Fibroblast of lung (primary cell): ENCODE measurements at regions not wholly inside any gene's neighbourhood (a gene's known extent, or its start where the extent isn't known, plus 50 kb on each side); places are given as distances from the start of the nearest gene placed in this dataset.

Source experiments
- EZH2 ChIP-seq: IDR thresholded peaks from 2 replicates; pipeline ENCODE4 v1.5.1; 2012; ENCODE audit warnings: low read length, control low read depth, mild to moderate bottlenecking; ENCODE audit errors: missing control alignments
- TF ChIP-seq, protein P1 (sequence below), 2 donors: IDR thresholded peaks in 1 of 2; conservative IDR thresholded peaks in 1 of 2; 1 replicate in 1 of 2; 2 replicates in 1 of 2; pipeline ENCODE4 v1.5.1; 2011 to 2012; ENCODE audit warnings: low read length in 2 of 2, control low read depth in 1 of 2, inconsistent platforms in 1 of 2, low read depth in 1 of 2, mild to moderate bottlenecking in 1 of 2

DNA sequence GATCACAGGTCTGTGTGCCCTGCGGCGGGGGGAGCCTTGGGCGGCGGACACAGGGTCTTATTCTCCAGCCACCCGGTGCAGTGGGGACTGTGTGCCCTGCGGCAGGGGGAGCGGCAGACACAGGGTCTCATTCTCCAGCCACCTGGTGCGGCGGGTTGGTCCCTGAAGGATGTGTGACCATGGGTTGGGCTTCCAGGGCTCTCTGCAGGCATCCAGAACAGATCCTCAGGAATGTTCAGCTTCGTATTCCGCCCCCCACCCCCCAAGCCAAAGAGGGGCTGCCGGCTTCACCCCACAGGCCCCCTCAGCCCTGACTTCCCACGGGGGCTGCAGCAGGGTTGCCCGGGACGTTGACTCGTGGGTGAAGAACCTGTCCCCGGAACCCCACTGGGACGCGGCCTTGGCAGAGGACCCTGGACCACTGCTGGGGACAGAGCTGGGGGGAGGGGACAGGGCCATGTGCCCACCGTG is 154.5 kb upstream of the PPP2R2D start:
- TF ChIP-seq, protein P1, sequence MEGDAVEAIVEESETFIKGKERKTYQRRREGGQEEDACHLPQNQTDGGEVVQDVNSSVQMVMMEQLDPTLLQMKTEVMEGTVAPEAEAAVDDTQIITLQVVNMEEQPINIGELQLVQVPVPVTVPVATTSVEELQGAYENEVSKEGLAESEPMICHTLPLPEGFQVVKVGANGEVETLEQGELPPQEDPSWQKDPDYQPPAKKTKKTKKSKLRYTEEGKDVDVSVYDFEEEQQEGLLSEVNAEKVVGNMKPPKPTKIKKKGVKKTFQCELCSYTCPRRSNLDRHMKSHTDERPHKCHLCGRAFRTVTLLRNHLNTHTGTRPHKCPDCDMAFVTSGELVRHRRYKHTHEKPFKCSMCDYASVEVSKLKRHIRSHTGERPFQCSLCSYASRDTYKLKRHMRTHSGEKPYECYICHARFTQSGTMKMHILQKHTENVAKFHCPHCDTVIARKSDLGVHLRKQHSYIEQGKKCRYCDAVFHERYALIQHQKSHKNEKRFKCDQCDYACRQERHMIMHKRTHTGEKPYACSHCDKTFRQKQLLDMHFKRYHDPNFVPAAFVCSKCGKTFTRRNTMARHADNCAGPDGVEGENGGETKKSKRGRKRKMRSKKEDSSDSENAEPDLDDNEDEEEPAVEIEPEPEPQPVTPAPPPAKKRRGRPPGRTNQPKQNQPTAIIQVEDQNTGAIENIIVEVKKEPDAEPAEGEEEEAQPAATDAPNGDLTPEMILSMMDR (conservative IDR thresholded peaks at IDR 0.05 in 1 of 2, IDR thresholded peaks at IDR 0.05 in 1 of 2; ENCODE audit: low read depth in 1 of 2, low read length in 2 of 2) = no peak
- no peak for TF ChIP-seq EZH2
